ENCODE measurements at regions not wholly inside any gene's neighbourhood (a gene's known extent, or its start where the extent isn't known, plus 50 kb on each side); places are given as distances from the start of the nearest gene placed in this dataset.

DNA sequence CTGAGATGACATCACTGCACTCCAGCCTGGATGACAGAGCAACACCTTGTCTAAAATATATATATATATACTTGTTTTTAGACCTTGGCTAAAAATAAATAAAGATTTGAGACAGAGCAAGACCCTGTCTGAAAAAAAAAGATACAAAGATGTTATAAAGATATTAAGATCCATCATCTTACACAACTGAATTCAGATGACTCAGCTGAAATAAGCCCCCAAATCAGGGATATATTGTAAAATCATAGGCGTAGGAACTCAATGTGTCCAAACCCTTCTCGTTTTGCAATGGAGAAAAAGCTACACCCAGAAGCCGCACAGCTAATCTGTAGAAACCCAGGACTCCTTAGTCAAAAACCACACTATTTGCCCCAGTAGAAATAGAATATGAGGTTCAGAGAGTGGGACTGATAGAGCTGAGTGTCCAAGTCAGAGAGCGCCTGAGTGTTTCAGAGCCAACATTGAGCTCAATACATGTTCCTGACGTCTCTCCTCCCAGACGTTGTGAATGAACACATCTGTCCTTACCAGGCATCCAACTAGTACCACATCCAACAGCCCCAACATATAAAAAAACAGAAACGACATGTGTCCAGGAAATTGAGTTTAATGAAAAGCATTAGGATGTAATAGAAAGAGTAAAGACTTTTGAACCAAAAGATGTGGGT is 207.9 kb upstream of the BLID start:
- DNase-seq (ENCODE audit: extremely low read depth, low read depth, low spot score) = no peak

DNA sequence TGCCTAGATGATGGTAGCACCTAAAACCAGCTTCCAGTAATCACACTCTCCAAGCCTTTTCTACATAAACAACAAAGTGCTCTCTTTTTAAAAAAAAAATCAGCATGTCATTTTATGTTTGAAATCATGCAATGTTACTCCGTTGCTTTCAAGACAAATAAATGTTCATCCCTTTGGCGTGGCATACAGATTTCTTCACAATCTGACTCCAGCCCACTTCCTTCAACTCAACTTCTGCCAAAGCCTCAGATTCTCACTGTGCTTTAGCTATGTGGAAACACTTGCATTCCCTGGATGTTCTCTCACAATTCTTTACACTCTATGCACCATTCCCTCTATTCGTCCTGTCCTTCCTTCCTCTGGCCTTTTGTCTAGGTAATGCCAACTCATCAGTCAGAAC is 206.3 kb upstream of the BLID start:
- DNase-seq (ENCODE audit: extremely low read depth, low read depth, low spot score) = no peak

DNA sequence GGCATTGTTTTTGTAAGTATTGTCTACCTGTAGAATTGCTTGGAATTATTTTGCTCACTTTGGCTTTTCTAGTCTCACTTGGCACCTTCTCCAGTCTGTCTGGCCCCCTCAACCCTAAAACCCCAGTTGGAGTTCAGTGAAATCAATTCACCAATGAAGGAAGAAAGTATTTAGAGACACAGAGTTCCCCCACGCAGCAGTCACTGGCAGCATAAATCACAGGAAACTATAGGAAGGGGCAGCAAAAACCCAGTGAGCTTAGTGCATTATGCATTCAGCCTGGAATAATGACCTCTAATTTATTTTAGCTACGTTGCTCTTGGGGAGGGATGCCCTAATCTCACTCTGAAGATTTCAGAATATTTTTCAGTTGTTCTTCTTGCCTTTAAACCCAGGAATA is 204.7 kb upstream of the BLID start:
- DNase-seq (ENCODE audit: extremely low read depth, low read depth, low spot score) = no peak

DNA sequence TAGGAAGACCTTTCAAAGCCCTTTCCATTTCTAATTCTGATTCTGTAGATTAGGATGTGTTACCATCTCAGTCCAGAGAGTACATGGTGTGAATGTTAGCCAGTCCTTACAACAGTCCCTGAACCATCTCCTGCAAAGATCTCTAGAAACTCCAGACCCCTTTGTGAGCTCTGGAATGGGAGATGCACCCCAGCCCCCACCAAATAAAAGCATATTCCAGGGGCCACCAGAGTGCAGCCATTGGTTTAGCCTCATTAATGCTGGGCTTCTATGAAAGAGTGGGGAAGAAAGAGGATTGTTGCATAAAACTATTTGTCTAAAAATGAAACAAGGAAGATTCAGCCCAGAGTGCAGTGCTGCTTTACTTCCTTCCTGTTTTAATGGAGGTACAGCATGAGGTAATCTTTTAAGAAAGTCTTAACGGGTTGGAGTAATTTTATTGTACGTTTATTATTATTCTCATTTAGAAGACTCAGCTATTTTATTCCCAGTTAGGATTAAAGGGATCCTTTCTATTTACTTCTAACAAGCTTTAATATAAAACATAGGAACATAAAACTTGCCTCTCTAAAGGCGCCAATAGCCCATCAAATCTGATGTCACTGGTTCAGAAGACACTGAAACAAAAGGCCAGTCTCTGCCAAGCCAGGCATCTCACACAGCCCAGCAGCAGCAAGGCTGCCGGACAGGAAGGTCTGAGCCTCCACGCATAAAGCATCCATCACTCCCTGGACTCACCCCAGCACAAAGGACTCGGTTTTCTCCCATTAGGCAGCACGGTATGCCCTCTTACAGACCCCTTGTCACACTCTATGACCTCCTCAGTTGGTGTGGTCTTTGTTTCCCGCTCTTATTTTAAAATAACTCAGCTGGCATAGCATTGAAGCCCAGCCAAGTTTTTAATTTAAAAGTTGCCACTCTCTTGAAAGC is 203.9 kb upstream of the BLID start:
- DNase-seq (ENCODE audit: extremely low read depth, low read depth, low spot score) = no peak

DNA sequence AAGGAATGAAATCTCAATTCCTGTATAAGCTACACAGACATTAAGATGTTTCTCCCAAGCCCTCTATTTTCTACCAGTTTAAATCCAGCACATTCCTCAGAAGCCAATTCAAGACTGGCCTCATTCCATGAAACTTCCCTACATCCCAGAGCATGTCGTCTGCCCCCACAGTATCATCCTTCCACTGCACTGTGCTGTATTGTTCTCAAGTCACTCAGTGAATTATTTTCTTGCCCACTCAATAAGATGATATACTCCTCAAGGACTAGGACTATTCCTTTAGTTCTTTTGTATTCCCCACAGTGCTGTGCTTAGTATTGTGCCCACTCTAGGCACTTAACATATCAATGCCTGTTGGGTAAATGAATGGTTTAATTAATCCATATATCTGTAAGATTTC is 203.1 kb upstream of the BLID start:
- DNase-seq (ENCODE audit: extremely low read depth, low read depth, low spot score) = no peak

DNA sequence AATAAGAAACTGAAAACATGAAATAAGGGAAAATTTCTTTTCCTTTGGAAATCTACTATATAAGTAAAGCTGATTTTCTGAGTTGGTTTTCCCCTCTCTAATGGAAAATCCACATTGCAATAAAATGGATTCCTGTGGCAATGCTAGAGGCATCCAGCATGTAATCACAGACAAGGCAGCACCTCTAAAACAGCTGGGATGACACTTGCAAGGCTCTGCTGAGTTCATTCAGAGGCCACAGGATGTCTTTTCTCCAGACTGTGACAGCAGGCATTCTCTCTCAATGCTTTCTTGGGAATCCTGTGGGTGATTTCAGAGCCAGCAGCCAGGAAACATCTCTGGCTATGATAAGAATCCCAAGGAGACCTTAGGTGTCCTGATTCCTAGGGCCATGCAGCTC is 201.3 kb upstream of the BLID start:
- DNase-seq (ENCODE audit: extremely low read depth, low read depth, low spot score) = no peak

DNA sequence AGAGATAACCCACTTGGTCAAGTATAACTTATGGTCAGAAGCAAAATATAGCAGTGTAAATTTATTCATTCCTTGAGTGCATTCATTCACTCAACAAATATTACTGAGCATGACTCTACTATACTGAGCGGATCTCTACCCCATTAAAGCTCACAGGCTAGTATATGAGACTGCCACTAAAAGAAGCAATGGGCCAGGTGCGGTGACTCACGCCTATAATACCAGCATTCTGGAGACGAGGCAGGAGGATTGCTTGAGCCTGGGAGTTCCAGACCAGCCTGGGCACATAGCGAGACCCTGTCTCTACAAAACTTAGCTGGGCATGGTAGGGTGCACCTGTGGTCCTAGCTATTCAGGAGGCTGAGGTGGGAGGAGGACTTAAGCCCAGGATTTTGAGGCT is 197.6 kb upstream of the BLID start:
- DNase-seq (ENCODE audit: extremely low read depth, low read depth, low spot score) = no peak

DNA sequence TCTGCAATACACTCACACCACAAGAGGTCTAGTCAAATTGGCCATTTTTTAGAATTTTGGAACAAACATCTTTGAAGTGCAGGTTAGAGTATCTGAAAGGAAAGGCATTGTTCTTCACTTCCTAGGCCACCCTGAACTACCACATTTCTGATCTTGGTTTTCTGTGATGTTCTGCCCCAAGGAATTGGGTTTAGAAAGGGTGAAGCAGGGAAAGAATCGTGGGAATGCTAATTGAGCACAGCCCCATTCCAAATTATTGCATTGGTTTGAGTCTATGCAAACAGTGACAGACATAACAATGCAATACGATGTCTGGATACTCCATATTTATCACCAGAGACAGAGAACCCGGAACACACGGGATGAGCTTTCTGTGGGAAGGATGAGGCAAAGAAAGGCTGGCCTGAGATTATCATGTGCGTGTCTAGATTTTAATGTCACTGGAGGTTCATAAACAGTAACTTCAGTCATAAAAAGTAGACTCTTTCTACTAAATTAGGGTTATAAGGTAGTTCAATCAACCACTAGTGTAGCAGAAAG is 195.3 kb upstream of the BLID start:
- DNase-seq (ENCODE audit: extremely low read depth, low read depth, low spot score) = no peak

DNA sequence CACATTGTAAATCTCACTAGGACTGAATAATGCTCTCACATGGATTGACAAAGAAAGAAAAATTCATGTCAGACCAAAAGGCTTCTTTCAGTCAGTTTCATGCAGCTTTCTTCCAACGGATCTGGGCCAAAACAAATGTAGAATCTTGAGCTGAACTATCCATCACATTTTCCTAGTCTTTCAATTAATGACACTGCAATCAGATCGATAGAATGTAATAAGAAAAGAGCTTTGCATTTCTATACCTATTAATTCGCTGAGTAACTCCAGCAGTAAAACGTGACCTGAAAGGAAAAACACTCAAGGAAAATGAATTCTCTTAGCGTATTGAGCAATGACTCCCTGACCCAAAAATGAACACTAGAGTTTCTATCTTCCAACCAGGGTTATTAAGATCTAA is 194.8 kb upstream of the BLID start:
- no peak for DNase-seq (ENCODE audit: extremely low read depth, low read depth, low spot score)

DNA sequence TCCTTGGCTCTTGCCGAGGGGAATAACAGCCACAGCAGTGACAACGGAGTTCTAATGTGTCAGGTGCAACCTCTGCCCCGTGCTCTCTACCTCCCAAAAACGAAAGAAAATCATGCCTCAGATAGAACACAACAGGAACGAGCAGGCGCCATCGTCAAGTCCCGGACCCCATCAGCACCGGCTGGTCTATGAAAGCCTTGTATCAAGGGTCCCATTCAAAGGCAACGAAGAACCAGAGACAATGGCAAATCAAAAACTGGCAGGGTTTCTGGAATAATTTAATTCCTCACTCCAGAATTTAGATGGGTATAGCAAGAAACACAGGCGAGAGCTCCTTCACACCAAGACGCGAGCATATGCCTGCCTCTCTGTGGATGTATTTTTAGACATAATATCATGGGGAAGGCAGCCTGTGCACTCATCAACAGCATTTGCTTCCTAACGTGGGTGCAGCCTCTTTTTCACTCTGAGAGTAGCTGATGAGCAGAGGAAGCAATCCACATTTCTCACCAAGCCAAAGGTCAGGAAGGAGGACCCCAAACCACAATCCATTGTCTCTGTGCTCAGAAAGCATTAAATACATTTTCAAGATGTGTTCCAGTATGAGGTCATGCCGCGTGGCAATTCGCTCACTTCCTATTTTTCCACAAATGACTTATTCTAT is 193.4 kb upstream of the BLID start:
- DNase-seq (ENCODE audit: extremely low read depth, low read depth, low spot score) = no peak

DNA sequence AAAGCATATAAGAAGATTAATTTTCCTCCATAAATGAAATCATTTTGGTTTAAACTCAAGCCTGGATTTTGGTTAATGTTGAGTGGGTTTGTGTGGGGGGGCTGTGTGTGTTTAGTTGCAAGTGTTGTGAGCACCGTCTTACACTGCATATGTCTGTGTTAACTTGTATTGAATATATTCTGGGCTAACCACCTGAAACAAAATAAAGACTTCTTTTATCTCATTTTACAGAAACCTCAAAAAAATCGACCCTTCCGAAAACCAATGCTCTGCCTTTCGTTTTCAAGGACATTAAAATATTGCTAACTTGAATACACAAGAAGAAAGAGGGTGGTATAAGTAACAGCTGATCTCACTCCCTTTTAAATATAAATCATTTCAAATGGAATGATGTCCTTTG is 192.2 kb upstream of the BLID start:
- no peak for DNase-seq (ENCODE audit: extremely low read depth, low read depth, low spot score)

DNA sequence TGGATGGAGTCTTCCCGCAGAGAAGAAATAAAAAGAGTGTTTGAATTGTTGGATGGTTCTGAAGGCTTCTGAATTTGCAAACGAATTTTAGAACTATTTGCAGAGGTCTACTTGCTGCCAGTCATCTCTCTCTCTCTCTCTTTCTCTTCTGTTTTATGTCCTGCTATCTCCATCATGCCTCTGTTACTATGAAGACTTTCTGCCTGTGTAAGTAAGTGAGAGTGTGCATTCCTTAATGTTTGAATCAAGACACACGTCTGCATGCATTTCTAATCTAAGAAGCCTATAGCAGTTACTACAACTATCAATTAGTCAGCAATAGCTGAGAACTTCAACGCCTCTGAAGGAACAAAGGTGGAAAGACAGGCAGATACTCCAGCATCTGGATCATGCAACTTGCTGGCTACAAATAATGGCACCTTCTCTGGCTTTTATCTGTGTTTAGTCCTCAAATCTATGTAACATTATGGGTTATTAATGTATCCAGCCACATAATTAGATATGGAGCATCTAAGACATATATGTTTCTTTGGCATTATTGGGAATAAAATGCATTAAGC is 191.5 kb upstream of the BLID start:
- no peak for DNase-seq (ENCODE audit: extremely low read depth, low read depth, low spot score)

DNA sequence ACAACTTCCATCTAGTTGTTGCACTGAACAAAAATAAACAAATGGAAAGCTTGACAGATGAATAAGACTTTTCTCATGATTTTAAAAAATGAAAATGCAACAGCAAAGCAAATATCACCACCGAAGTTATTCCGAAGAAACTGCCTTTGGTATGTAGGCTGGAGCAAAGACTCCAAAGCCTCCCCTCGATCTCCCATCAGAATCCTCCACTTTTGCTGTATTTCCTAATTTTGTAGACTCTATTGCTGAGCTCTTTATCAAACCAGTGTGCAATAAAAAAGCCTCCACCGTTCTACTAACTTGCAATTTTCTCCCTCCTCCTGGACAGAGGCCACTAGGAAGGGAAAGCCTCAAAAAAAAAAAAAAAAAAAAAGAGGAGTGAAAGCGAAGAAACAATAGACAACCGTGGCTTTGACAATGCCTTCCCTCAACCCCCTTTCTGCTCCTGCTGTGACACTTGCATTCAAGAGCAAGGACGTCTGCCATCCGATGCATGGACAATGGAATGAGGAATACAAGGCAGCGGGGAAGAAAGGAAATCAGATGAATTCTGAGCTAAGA is 190.9 kb upstream of the BLID start:
- no peak for DNase-seq (ENCODE audit: extremely low read depth, low read depth, low spot score)

DNA sequence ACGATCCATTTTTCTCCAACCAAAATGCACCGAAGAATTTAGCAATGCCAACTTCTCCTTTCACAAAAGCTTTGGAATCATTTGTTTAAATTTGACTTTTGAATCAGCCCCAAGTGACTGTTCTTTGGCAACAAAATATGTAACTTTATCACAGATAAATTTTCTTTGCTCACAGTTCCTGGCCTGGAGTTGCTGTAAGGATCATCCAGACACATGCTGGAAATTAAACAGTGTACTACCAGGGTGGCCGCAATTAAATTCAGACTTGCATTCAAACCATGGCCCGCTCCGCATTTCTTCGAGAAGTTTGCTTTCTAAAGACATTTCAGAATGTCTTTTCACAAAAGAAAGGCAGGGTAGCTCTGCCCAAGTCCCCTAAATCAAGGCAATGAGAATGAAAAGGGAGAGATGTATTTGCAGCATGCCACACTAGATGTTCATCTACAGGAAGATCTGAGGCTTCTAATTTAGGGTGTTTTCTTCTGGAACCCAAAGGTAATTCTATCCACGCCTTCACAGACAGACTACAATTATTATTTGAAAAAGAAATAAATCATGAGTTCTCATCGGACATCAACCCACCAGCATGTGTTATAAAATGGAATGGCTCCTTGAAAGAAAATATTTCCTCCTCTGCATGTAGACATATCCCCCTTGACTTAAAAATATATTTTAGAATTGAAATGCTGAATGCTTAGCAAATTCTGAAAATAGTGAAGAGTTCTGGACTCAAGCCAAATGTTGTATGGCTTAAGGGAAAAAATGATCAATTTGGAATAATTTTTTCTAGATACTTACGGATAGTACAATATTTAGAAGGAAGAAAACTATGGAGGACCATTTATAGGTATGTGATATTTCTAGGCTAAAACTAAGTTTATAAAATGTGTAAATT is 189.7 kb upstream of the BLID start:
- no peak for DNase-seq (ENCODE audit: extremely low read depth, low read depth, low spot score)

DNA sequence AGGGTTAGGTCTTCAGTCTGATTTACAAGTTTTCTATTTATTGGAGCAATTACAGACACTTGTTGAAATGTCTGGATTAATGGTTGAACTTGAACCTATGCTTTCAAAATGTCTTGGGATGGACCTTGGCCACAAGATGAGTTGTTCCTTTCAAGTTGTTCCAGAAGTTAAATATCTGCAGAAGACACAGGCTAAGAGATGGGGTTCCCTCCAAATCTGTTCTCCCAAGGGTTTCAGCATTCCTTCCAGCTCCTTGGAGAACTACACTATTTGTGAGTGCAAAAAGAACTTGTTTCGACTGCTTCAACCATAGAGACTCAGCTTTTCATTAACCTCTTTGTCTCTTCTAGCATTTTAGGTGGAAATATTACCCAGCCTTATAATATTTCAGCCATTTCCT is 189.0 kb upstream of the BLID start:
- no peak for DNase-seq (ENCODE audit: extremely low read depth, low read depth, low spot score)

DNA sequence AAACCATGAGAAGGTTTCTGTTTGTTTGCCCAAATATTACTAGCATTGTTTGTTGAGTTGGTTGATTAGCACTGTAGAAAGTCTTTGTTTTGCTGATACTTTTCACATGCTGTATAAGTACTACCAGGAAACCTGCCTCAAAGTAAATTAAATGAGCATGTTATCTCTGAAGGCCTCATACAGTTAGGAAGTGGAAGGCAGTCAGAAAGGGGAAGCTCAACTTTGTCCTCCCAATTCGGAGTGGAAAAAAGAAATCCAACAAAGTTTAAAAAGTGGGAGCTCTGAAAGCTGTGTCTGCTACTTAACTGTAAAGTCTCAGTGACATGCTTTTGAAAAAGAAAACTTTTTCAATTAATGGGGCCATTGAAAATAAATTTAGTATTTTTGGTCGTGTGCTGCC is 188.3 kb upstream of the BLID start:
- DNase-seq (ENCODE audit: extremely low read depth, low read depth, low spot score) = no peak

DNA sequence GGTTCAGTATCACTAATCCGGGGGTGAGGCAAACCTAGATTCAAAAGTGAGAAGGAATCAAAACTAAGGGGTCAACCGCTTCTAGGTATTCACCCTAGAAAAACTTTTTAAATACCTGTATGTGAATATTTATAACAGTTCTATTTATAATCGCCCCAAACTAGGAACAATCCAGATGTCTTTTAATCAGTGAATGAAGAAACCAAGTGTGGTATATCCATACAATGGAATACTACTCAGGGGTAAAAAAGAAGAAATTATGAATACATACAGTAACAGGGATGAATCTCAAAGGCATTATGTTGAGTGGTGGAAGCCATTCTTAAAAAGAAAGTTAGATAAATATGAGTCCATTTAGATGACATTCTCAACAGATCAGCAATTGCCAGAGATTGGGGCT is 178.0 kb upstream of the BLID start:
- no peak for DNase-seq (ENCODE audit: extremely low read depth, low read depth, low spot score)

DNA sequence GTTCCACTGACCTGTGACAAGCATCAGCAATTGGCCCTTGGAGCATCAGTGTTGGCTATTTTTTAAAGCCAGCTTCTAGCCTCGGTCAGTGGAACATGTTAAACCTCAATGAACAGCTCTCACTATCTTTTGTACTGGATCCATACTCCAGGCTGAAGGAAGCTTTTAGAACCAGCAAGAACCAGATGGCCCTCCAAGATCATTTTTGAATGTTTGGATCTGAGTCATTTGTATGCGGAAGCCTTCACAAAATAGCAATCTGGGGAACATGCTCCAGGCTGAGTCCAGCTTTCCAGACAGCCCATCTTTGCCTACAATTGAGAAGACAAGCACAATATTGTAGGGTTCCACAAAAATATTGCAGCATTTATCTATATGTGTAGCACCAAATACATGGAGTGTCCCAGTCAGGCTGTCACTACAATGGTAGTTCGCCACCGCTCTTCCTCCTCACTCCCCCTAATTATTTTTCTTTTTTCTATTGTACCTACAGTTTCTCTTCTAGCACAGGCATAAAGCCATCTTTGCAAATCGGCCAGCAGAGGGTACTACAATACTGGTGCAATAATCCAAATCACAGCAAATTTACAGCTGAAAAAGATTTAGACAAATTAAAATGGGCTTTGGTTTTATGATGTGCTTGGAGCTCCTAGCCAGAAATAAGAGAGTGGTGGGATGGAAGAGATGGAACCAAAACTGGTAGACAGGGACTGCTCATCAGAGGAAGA is 177.4 kb upstream of the BLID start:
- DNase-seq (ENCODE audit: extremely low read depth, low read depth, low spot score) = no peak

DNA sequence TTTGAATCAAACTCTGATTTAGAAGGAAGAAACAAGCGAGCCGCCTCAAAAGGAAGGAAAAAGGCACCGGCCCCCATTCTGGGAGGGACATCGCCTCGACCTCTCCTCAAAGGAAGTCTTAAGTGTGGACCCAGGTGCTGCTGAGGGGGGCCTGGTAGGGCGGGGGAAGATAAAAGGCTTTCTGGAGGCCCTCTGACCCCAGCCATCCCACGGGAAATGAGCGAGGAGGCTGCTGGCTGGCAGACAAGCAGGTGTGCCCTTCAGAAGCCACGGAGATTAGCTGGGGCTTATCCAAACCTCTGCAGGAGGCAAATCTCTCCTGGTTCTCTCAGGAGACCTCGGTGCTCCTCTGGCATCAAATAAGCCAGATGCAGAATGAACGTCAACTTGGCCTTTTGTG is 171.4 kb upstream of the BLID start:
- DNase-seq (ENCODE audit: extremely low read depth, low read depth, low spot score) = no peak

Measured in glomerular endothelial cell (primary cell).